Dedifferentiated amniotic fluid mesenchymal stem cell (primary cell): ENCODE measurements at regions not wholly inside any gene's neighbourhood (a gene's known extent, or its start where the extent isn't known, plus 50 kb on each side); places are given as distances from the start of the nearest gene placed in this dataset.
"Not testable (repeated sequence)": the region's sequence is repeated elsewhere in the genome, so short reads cannot be mapped to it uniquely, and the experiment has no call there.

Source experiments
- DNase-seq: peaks from one replicate; pipeline ENCODE4 v3.0.0-alpha.2; 2016; ENCODE audit errors: extremely low spot score

DNA sequence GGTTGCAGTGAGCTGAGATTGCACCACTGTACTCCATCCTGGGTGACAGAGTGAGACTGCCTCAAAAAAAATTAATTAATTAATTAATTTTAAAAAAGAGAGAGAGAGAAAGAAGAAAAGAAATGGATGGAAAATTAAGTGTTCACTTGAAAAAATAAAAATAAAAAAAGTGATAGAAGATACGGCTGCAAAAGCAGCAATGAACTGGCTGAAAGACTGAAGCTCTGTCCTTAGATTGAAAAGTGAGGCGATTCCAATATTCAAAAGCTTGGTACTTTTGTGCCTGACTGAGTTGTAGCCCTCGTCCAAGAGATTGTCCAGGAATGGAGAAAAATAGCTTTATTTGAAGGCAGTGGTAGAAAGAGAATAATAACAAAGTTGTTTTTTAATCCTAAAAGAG, 154.6 kb downstream of the ADSS2 start:
- no peak for DNase-seq

DNA sequence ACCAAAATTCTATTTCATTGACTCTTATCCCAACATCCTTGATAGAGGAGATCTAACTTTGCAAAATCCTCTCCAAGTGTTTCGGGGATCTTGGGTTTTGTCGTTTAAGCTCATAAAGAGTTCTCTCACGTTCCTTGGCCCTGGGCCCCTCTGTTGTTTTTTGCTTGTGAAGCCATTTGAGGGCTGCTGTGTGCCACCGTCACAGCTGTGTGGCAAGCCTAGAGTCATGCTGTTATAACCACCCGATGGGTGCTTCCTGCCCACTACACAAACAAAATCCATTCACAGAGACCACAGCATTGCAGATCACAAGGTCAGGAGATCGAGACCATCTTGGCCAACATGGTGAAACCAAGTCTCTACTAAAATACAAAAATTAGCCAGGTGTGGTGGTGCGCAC, 154.1 kb downstream of the ADSS2 start:
- no peak for DNase-seq

DNA sequence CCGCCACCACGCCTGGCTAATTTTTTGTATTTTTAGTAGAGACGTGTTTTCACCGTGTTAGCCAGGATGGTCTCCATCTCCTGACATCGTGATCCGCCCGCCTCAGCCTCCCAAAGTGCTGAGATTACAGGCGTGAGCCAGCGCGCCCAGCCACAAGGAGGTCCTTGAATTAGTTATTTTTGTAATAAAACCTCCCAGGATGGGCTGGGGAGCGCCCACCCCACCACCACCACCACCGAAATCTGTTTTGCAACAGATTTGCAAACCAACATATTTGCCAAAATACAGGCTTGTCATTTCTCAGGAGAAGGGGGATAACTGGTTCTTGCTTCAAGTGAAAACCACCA, 151.7 kb downstream of the ADSS2 start:
- not testable (repeated sequence) for DNase-seq

DNA sequence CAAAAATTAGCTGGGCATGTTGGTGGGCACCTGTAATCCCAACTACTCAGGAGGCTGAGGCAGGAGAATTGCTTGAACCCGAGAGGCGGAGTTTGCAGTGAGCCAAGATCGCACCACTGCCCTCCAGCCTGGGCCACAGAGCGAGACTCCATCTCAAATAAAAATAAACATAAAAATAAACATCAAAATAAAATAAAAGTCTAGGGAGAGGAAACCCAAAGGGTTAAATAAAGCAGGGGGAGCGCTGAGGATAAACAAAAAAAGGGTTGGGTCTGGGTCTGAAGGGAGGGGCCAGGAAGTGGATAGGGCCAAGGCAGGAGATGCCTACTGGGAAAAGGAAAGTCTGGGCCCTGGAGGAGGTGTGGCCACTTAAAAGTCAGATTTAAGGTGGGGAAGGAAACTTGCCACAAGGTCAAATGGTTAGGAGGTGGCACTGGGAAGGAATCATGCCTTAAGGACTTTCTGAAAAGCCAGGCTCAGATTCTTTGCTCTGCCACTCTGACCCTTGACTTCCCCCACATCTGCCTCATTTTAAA, 150.0 kb downstream of the ADSS2 start:
- no peak for DNase-seq

DNA sequence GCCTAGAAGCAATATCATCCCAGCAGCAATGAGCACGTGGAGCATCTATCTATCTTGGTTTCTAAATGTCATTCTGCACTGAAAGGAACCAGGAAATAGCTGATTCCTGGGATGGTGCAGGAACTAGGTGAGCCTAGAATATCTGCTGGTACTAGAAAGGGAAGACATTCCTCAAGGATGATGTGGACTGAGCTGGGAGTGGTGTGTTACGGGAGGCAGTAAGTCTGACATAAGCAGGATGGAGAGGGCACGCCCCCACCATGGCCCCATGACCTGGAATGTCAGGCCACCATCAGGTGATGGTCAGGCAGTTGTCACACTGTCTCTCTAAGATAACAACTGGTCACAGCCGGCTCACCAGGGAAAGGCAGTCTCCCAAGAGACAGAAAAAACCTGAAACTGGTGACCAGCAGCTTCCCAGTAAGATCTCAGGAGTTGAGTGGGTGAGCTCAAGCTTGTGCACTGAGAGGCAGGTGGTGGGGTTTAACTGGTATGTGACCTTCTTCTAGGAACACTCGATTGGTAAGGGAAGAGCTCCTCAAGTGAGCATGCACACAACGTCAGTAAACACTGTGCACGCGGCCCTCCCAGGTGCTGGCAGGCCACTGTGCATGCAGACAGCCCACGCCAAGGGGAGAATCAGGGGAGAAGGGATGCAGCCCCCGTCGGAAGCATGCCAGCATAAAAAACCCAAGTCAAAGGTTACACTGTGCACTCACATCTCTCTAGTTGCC, 148.7 kb downstream of the ADSS2 start:
- no peak for DNase-seq

DNA sequence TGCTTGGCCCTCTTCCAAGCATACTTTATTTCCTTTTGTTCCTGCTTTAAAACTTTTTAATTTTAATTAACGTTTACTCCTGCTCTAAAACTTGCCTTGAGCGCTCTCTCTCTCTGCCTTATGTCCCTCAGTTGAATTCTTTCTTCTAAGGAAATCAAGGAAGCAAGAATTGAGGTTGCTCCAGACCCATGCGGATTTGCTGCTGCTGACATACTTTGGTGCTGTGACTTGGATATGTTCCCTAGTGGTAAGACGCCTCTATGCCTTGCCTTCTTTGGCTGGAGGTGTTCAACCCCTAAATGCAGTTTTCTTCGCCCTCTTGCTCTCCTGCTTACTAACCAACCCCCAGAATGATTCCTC, 148.1 kb downstream of the ADSS2 start:
- no peak for DNase-seq

DNA sequence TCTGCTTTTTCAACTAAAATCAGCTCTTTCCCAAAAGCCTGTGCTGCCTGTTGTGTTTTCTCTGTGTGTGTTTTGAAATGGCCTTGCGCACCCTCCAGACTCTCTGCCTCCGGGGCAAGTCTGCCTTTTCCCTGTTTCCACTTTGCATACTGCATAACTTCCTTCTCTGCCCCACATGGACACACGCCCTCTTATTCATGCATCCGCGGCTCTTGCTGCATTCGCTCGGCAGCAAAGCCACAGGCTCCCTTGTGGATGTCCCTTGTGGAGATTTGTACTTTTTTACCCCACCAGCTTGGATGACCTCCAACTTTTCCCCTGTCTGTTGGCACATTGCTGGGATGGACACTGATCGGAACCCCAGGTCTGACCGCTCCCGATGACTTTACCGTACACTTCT, 147.6 kb downstream of the ADSS2 start:
- DNase-seq = no peak

DNA sequence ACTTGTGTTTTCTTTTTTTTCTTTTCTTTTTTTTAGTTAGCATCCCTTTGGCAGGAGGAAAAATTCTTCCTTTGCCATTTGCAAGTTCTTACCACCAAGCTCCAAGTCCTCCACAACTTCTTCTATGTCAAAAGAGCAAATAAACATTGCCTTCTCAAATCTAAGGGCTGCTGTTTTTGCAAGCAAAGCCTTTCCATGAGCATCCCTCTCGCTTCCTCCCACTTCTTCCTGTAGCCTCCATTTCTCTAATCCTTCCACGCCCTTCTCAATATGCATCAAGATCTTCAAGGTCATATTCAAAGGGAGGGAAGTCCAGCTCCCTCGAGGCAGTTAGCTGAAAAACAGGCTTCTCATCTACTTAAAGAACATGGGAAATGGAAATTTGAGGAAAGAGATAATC, 147.1 kb downstream of the ADSS2 start:
- no peak for DNase-seq

DNA sequence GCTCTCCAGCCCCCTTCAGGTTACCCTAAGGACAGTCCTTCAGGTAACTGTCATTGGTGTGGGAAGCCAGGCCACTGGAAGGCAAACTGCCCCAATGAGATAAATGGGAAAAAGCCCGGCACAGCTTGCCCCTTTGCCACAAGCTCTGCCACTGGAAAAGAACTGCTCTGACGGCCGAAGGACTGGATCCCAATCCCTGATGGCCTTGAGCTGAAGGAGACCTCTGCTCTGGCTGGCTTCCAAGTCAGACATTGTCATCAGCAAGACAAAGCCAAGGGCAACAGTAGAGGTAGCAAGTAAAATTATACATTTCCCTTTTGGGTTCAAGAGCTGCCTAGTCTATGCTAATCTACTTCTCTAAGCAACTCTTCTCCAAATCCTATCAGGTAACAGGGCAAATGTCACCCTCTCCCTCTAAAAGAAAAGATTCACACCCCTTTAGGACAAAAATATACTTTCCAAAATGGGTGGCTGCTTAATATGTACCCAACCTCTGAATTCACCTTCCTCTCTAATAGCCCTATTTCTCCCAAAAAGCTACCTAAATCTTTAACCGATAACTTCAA, 145.8 kb downstream of the ADSS2 start:
- no peak for DNase-seq

DNA sequence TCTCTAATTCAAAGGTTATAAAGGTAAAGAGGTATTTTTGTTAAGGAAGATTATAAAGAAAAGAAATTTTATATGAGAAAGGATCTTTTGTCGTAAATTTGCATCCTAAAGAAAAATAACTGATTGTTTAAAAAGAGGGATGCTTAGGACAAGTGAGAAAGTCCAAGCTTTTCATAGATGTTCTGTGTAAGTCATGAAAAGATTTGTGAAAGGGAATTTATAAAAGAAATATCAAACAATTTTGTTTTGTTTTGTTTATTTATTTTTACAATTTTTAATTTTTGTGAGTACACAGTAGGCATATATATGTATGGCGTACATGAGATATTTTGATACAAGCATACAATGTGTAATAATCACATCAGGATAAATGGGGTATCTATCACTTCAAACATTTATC, 145.2 kb downstream of the ADSS2 start:
- no peak for DNase-seq

DNA sequence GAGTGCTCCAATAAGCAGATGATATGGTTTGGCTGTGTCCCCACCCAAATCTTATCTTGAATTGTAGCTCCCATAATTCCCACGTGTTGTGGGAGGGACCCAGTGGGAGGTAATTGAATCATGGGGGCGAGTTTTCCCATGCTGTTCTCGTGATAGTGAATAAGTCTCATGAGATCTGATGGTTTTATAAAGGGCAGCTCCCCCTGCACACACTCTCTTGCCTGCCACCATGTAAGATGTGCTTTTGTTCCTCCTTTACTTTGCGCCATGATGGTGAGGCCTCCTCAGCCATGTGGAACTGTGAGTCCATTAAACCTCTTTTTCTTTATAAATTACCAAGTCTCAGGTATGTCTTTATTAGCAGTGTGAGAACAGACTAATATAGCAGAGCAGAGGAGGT, 142.5 kb downstream of the ADSS2 start:
- DNase-seq = not testable (repeated sequence)

DNA sequence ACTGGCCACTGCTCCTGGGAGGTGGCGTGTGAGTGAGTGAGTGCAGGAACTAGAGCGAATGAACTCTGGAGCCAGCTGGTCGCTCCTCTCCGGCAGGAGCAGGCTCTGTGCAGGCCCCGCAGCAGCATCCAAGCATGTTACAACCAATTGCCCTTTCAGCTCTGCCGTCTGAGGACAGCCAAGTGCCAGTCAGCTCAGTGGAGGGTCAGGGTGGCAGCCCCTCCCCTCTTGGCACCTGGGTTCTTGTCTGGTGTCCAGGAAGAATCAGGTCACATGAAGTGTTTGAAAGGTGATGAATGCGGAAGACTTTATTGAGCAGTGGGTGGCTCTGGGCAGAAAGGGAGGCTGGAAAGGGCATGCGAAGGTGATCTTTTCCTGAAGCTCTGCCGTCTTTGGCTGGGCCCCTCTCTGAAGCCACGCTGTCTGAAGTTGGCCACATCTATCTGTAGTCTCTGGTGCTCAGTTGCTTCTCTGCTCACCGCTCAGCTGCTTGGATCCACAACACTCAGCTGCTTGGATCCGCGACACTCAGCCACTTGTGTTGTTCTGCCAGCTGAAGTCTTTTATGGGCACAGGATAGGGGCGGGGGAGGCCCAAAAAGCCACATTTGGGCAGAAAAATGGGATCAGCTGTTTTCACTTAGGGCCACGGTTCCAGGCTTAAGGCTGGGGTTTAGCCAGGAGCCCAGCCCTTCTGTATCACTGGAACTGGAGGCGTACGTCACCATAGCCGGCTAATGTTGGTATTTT, 139.8 kb downstream of the ADSS2 start:
- DNase-seq = no peak

DNA sequence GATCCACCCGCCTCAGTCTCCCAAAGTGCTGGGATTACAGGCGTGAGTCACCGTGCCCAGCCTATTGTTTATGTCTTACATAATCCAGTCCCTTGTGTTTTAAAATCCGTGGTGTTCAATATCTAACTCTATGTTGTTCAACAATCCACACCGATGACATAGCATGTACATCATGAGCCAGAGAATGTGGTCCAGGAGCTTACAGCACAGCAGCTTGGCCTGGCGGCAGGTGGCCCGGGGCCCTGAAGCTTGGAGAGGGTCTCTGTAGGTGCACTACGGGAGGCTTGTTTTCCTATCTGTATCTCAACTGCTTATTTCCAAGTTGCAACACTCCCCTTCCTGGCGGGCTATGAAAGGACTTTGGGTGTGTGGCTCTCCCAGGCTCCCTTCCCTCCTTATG, 138.4 kb downstream of the ADSS2 start:
- DNase-seq = no peak

DNA sequence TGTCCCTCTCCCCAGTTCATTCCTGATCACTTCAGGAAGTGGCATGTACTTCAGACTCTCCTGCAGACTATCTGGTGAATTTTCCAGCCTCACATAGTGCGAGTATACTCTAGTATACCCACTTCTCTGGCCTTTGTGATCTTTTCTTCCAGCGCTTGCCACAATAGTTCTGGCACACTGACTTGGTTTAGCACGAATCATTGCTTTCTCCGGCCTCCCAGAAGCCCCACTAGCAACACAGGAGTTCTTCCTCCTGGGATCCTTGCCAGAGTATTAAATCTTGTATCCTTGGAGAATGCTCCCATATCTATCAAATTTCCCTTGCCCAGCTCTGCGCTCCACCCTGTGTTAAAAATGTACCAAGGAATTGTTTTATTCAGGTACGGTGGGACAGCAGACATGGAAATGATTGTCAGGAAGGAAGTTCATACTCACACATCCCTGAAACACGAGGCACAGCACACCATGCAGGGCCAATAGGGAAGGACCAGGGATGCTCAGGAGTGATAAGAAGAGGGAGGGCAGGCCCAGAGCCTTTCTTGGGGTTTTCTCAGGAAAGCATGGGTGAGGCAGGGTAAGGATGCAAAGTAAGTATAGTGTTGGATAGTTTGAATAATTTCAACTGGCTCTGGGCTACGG, 136.7 kb downstream of the ADSS2 start:
- DNase-seq = no peak

DNA sequence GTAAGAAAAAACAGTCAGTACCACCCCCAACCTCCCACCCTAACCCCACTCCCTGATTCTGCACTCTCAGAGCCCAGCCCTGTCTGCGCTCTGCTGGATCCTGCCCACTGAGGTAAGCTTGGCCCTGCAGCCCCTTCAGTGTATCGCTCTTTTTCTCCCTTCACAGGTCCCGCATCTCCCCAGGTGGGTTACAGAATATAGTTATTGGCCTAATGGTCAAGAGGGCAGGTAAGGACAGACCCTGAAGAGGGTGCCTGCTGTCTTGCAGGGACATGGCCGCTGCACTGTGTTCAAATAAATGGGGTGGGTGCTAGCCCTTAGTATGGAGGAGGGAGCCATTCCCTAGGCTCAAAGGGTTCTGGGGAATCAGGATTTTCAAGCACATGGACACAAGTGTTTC, 135.7 kb downstream of the ADSS2 start:
- DNase-seq = no peak

DNA sequence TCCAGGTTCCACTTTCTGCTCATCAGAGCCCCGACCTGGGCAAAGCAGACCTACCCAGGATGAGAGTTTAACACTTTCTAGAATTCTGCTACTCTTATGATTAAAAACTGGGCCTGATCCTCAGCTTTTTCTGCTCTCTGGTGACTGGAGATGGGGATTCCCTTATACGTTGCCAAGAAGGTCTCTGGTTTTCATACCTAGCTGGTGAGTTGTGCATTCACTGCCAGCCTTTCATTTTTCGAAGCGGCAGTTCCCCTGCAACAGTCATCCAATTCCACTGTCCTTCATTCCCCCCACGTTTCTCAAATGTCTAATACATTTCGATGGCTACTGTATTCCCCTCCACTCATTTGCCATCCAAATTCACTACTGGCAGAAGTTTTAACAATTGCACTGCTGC, 135.3 kb downstream of the ADSS2 start:
- DNase-seq = no peak

DNA sequence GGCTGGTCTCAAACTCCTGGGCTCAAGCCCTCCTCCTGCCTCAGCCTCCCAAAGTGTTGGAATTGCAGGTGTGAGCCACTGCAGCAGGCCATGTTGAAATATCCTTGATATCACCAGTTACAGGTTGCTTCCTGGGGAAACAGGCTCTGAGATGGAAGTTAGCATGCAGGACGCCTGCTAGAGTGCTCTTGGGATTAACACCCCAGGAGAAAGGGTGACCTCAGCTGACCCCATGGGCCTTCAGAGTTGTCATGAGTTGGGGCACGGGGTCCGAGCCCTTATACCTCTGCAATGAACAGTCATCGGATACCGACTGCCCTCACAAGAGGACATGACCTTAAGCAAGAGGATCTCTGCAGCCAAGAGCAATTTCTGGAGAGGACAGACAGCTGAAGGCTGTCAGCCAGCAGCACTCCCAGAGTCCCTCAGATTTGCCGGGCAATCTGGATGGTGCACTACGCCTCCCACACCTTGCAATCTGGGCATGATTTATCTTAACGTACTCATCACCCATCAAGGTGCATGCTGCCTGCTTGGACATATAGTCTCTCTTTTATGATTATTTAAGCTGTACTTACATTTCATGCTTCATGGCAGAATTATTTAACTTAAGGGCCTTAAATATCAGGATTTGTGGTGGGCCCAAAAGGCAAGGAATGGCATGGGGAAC, 134.6 kb downstream of the ADSS2 start:
- DNase-seq = no peak

DNA sequence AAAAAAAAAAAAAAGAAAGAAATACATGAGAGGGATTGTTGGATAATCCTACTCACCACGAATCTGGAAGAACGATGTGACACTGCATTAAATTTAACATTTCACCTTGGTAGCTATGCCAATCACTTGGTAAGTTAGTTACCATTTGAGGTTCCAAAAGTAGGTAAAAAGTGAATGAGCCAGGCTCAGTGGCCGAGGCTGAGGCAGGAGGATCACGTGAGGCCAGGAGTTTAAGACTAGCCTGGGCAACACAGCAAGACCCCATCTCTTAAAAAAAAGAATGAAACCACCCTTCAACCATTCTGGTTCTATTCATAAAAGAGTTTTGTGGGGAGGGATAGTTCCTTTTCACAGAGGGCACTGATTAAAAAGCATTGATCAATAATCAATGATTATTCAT, 133.6 kb downstream of the ADSS2 start:
- no peak for DNase-seq

DNA sequence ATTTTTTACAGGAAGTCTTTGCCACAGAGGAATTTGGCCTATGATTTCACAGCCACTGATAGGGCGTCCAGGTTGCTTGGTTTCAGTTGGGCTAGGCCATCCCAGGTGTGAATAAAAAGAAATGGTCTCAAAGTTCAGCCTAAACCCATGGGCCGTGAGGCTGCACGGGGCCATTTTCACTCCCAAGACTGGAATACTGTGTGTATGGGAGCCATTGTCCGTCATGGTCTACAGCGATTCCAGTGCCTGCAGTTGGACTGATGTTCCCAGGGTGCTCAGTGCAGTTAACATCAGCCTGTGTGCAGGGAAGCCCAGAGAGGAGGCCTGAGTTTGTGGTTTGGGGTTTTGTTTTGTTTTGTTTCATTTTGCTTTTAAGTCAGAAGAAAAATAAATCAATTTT, 133.2 kb downstream of the ADSS2 start:
- DNase-seq = no peak

DNA sequence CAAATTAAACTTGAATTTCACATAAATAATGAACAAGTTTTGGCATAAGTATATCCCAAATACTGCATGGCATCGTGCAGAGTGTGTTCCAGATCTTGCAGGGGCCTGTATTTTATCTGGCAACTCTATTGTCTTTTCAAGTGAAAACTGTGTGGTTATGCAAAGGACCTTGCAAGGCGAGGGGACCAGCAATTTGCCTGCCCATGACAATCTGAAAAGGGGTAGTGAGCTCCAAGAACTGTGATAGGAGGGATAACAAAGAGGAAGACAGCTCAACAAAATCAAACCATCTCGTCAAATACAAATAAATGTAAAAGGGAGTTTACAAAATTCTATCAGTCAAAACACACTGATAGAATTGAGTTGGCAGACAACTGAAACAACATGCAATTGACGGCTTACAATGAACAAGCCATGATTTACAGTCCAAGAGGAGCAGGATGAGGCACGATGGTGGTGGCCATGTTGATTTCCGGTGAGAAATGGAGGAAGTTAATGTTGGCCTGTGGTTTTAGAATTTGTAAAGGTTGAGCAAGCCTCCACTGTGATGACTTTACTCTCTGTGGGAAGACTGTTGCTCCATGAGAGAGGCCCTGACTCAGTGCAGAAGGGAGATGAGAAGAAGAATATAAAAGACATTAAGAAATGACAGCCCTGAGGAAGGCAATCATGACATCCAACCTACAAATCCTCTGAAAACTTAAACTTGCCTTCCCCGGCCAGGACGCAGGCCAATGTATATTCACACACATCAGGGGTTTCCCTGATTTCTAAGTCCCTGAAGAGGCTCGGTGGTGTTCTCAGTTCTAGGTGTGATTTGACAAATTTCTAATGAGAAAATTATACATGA, 132.2 kb downstream of the ADSS2 start:
- no peak for DNase-seq

DNA sequence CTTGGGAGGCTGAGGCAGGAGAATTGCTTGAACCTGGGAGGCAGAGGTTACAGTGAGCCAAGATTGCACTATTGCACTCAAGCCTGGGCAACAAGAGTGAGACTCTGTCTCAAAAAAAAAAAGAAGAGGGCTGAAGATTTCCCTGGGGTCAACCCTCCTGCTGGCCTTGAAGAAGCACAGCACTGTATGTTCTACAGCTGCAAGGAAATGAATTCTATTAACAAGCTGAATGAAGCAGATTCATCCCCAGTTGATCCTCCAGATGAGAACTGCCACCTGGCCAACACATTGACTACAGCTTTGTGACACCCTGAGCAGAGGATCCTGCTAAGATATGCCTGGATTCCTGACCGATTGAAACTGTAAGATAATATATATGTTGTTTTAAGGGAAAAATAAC, 129.5 kb downstream of the ADSS2 start:
- DNase-seq = no peak
